ENCODE measurements at regions not wholly inside any gene's neighbourhood (a gene's known extent, or its start where the extent isn't known, plus 50 kb on each side); places are given as distances from the start of the nearest gene placed in this dataset.

- POLR2A ChIA-PET, result no interaction called here
- H3K79me2 ChIP-seq (ENCODE audit: insufficient read depth, low read depth, low read length), result no peaks in the 10 kb centered on the region
- no TSS peak for BruUV-seq (replicated peaks)
- H3K4me3 ChIP-seq (ENCODE audit: low read depth, low read length, poor library complexity, severe bottlenecking), result no peak overlapping the region
- CTCF ChIA-PET (ENCODE audit: unreplicated experiment), result no interaction called here
- DNase-seq (ENCODE audit: low spot score), result no peak
- H3K4me2 ChIP-seq (ENCODE audit: low read length), result no peak overlapping the region
- no peak overlapping the region for H3K27ac ChIP-seq (ENCODE audit: low read depth, low read length, poor library complexity, severe bottlenecking)
- no peaks in the 10 kb centered on the region for H4K20me1 ChIP-seq (ENCODE audit: insufficient read depth, low read length)
- TF ChIP-seq EZH2phosphoT487 (IDR thresholded peaks at IDR 0.05; ENCODE audit: borderline replicate concordance, low read depth, low read length), result no peak
- TF ChIP-seq, protein P1, sequence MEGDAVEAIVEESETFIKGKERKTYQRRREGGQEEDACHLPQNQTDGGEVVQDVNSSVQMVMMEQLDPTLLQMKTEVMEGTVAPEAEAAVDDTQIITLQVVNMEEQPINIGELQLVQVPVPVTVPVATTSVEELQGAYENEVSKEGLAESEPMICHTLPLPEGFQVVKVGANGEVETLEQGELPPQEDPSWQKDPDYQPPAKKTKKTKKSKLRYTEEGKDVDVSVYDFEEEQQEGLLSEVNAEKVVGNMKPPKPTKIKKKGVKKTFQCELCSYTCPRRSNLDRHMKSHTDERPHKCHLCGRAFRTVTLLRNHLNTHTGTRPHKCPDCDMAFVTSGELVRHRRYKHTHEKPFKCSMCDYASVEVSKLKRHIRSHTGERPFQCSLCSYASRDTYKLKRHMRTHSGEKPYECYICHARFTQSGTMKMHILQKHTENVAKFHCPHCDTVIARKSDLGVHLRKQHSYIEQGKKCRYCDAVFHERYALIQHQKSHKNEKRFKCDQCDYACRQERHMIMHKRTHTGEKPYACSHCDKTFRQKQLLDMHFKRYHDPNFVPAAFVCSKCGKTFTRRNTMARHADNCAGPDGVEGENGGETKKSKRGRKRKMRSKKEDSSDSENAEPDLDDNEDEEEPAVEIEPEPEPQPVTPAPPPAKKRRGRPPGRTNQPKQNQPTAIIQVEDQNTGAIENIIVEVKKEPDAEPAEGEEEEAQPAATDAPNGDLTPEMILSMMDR (conservative IDR thresholded peaks at IDR 0.05; ENCODE audit: low read length), result no peak
- no peaks in the 10 kb centered on the region for H3K9me3 ChIP-seq (ENCODE audit: low read length)
- H3K9me2 ChIP-seq (ENCODE audit: insufficient read depth, low read length), result no peaks in the 10 kb centered on the region
- no peak overlapping the region for H2AFZ ChIP-seq (ENCODE audit: low read length)
- H3K4me1 ChIP-seq (ENCODE audit: insufficient read depth, low read length, poor library complexity, severe bottlenecking), result no peaks in the 10 kb centered on the region
- intact Hi-C loops (cut with micrococcal nuclease; ENCODE audit: unreplicated experiment), result no loop called here
- H3K36me3 ChIP-seq (ENCODE audit: insufficient read depth, low read length), result no peaks in the 10 kb centered on the region
Measured at GRCh38 chr20:43293068-43293786, 103.5 kb upstream of the PTPRT start.

DNA sequence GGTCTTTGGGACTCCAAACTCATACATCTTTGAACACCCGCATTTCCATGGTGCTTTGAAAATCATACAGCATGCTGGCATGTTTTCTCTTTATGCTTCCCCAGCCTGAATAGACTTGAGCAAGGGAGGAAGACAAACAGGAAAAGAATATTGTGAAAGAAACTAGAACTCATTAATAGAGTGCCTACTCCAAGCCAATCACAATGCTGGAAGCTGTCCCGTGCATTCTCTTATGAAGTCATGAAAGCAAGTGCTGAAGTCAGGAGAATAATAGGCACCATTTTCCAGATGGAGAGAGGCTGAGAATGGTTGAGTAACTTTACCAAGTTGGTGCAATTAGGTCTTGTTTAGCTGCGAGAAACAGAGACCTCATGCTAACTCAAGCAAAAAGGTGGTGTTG lies 102.5 kb upstream of the PTPRT start:
- CTCF ChIA-PET (ENCODE audit: unreplicated experiment), result no interaction called here
- no peak overlapping the region; the same call in 1 of the 2 replicates for H2AFZ ChIP-seq (ENCODE audit: low read length)
- H3K9me2 ChIP-seq (ENCODE audit: insufficient read depth, low read length), result no peaks in the 10 kb centered on the region
- no peak overlapping the region for H3K4me2 ChIP-seq (ENCODE audit: low read length)
- TF ChIP-seq, protein P1 (conservative IDR thresholded peaks at IDR 0.05; ENCODE audit: low read length), result no peak
- no peak for TF ChIP-seq EZH2phosphoT487 (IDR thresholded peaks at IDR 0.05; ENCODE audit: borderline replicate concordance, low read depth, low read length)
- no peak overlapping the region for H3K27ac ChIP-seq (ENCODE audit: low read depth, low read length, poor library complexity, severe bottlenecking)
- no peaks in the 10 kb centered on the region for H3K79me2 ChIP-seq (ENCODE audit: insufficient read depth, low read depth, low read length)
- H3K4me3 ChIP-seq (ENCODE audit: low read depth, low read length, poor library complexity, severe bottlenecking), result no peak overlapping the region
- intact Hi-C loops (cut with micrococcal nuclease; ENCODE audit: unreplicated experiment), result no loop called here
- no peaks in the 10 kb centered on the region for H3K9me3 ChIP-seq (ENCODE audit: low read length)
- no peaks in the 10 kb centered on the region for H3K4me1 ChIP-seq (ENCODE audit: insufficient read depth, low read length, poor library complexity, severe bottlenecking)
- no peaks in the 10 kb centered on the region for H3K36me3 ChIP-seq (ENCODE audit: insufficient read depth, low read length)
- H4K20me1 ChIP-seq (ENCODE audit: insufficient read depth, low read length), result no peaks in the 10 kb centered on the region
- no peak for DNase-seq (ENCODE audit: low spot score)
- POLR2A ChIA-PET, result no interaction called here
- no TSS peak for BruUV-seq (replicated peaks)

- Histone ChIP-seq H2AFZ (ENCODE audit: low read length) (no peak overlapping the region), H3K9me2 (ENCODE audit: insufficient read depth, low read length) (no peaks in the 10 kb centered on the region), H3K27ac (ENCODE audit: low read depth, low read length, poor library complexity, severe bottlenecking) (no peak overlapping the region), H3K36me3 (ENCODE audit: insufficient read depth, low read length) (no peaks in the 10 kb centered on the region), H3K79me2 (ENCODE audit: insufficient read depth, low read depth, low read length) (no peaks in the 10 kb centered on the region), H3K4me1 (ENCODE audit: insufficient read depth, low read length, poor library complexity, severe bottlenecking) (no peaks in the 10 kb centered on the region), H3K4me3 (ENCODE audit: low read depth, low read length, poor library complexity, severe bottlenecking) (no peak overlapping the region), H3K4me2 (ENCODE audit: low read length) (no peak overlapping the region), H4K20me1 (ENCODE audit: insufficient read depth, low read length) (no peaks in the 10 kb centered on the region), H3K9me3 (ENCODE audit: low read length) (no peaks in the 10 kb centered on the region)
- no peak for DNase-seq (ENCODE audit: low spot score)
- BruUV-seq (replicated peaks), result no TSS peak
- no peak for TF ChIP-seq EZH2phosphoT487 (IDR thresholded peaks at IDR 0.05; ENCODE audit: borderline replicate concordance, low read depth, low read length)
- TF ChIP-seq, protein P1 (conservative IDR thresholded peaks at IDR 0.05; ENCODE audit: low read length), result no peak
- ChIA-PET CTCF (ENCODE audit: unreplicated experiment) (no interaction called here), POLR2A (no interaction called here)
- intact Hi-C loops (cut with micrococcal nuclease; ENCODE audit: unreplicated experiment), result no loop called here
Measured at GRCh38 chr20:43287637-43288036, 97.9 kb upstream of the PTPRT start.
